Osteoblast (primary cell): ENCODE measurements at regions not wholly inside any gene's neighbourhood (a gene's known extent, or its start where the extent isn't known, plus 50 kb on each side); places are given as distances from the start of the nearest gene placed in this dataset.

Experiments used
- DNase-seq: peaks from one replicate; pipeline ENCODE4 v3.0.0; 2011; ENCODE audit warnings: low spot score, mixed read lengths; ENCODE audit not compliant: insufficient read length; ENCODE audit errors: missing footprints
- H2AFZ ChIP-seq: 2 replicates; pipeline ENCODE4 v1.6.0; 2011; ENCODE audit warnings: mild to moderate bottlenecking, low read length
- H3K27ac ChIP-seq: 2 replicates; pipeline ENCODE4 v1.5.1; 2011; ENCODE audit warnings: mild to moderate bottlenecking, low read depth, low read length, moderate library complexity
- H3K27me3 ChIP-seq: 2 replicates; pipeline ENCODE4 v1.6.0; 2012; ENCODE audit warnings: mild to moderate bottlenecking, control low read depth, inconsistent platforms, low read length, moderate library complexity; ENCODE audit not compliant: insufficient read depth
- H3K36me3 ChIP-seq: 2 replicates; pipeline ENCODE4 v1.5.1; 2011; ENCODE audit warnings: mild to moderate bottlenecking, low read length, control low read depth, moderate library complexity; ENCODE audit not compliant: insufficient read depth
- H3K4me1 ChIP-seq: 2 replicates; pipeline ENCODE4 v1.5.1; 2011; ENCODE audit warnings: mild to moderate bottlenecking, low read length, control low read depth, moderate library complexity; ENCODE audit not compliant: insufficient read depth
- H3K4me2 ChIP-seq: 2 replicates; pipeline ENCODE4 v1.6.0; 2011; ENCODE audit warnings: mild to moderate bottlenecking, low read length; ENCODE audit not compliant: insufficient read depth
- H3K4me3 ChIP-seq: fragments of 200-600 bp; sonication (generic); 3 replicates; pipeline ENCODE4 v1.5.1; 2012; ENCODE audit warnings: mild to moderate bottlenecking, low read length, inconsistent platforms; ENCODE audit not compliant: insufficient read depth
- H3K79me2 ChIP-seq: 2 replicates; pipeline ENCODE4 v1.6.0; 2012; ENCODE audit warnings: mild to moderate bottlenecking, low read length, control low read depth, inconsistent platforms; ENCODE audit not compliant: insufficient read depth
- H3K9me3 ChIP-seq: 2 replicates; pipeline ENCODE4 v1.5.1; 2011; ENCODE audit warnings: low read depth, low read length, control low read depth
- H4K20me1 ChIP-seq: 2 replicates; pipeline ENCODE4 v1.6.0; 2012; ENCODE audit warnings: mild to moderate bottlenecking, low read length, control low read depth; ENCODE audit not compliant: insufficient read depth
- TF ChIP-seq, protein P1 (sequence below): IDR thresholded peaks from 2 replicates; pipeline ENCODE4 v1.5.1; 2011; ENCODE audit warnings: mild to moderate bottlenecking, low read depth, low read length, moderate library complexity; ENCODE audit errors: extremely low read depth

DNA sequence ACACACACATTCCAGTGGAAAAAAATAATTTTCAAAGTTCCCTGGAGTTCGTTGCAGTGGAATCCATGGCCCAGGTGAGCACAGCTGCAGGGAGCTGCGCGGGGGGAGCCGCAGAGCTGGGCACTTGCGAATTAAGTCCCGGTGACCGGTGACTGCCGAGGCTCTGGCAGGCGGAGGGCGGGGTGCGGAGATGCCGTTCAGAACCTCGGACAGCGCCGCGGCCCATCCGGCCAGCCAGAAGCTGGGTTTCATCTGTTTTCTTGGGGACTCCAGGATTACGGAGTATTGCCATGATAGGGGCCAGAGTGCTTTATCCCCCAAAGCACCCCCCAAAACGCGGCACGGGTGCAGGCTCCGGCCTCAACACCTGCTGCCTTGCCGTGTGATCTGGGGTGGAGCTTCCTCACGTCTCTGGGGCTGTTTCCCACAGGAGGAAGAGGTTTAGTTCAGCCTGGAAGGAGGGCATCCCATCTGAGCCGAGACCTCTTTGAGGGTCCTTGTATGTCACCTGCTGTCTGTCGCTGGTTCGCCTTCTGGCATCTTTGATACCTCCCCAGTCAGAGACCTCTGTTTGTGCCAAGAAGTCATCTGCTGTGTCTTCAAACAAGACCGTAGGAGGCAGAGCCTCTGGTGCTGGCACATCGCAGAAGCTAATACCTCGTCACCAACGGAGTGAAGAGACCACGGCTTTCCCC is 99.4 kb downstream of the YTHDF1 start:
- Histone ChIP-seq H3K27me3 (peaks cover 8% of the 10 kb centered on the region), H3K4me1 (no peaks in the 10 kb centered on the region), H3K27ac (no peak overlapping the region), H3K79me2 (no peaks in the 10 kb centered on the region), H3K4me3 (no peak overlapping the region), H4K20me1 (no peaks in the 10 kb centered on the region), H3K4me2 (no peak overlapping the region), H2AFZ (no peak overlapping the region), H3K9me3 (no peaks in the 10 kb centered on the region), H3K36me3 (no peaks in the 10 kb centered on the region)
- TF ChIP-seq, protein P1, sequence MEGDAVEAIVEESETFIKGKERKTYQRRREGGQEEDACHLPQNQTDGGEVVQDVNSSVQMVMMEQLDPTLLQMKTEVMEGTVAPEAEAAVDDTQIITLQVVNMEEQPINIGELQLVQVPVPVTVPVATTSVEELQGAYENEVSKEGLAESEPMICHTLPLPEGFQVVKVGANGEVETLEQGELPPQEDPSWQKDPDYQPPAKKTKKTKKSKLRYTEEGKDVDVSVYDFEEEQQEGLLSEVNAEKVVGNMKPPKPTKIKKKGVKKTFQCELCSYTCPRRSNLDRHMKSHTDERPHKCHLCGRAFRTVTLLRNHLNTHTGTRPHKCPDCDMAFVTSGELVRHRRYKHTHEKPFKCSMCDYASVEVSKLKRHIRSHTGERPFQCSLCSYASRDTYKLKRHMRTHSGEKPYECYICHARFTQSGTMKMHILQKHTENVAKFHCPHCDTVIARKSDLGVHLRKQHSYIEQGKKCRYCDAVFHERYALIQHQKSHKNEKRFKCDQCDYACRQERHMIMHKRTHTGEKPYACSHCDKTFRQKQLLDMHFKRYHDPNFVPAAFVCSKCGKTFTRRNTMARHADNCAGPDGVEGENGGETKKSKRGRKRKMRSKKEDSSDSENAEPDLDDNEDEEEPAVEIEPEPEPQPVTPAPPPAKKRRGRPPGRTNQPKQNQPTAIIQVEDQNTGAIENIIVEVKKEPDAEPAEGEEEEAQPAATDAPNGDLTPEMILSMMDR: no peak
- peak; percentile 93 for DNase-seq

DNA sequence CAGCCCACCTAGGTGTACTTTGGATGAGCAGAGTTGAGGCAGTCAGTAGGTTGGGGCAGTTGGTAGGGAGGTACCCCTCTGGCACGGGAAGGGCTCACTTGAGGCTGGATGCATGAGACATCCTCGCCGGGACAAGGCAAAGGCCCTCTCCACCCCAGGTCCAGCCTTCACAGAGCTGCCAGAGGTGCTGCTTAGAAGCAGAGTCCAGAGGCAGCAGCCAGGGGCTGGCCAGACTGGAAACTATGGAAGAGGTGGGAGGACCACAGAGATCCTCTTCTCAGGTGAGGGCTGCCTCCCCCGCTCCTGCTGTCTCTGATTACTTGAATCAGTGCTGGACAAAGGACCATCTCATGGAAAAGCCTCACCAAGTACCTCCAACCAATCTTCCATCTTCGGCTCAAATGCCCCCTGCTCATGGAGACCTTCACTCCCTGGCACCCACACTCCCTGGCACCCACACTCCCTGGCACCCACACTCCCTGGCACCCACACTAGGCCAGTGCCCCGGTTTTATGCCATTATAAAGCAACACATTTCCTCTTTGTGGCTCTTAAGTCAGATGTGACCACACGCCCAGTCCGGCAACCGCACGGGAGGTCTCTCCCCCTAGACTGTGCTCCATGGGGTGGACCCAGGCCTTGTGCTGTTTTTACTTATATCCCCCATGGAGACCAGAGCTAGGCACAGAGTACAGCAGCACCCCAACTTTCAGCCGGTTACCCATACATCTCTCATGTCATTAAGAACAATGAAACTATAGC is 100.1 kb downstream of the YTHDF1 start:
- TF ChIP-seq, protein P1: no peak
- no peak overlapping the region for H3K4me3 ChIP-seq
- H3K9me3 ChIP-seq: no peaks in the 10 kb centered on the region
- H3K27me3 ChIP-seq: peaks cover 8% of the 10 kb centered on the region
- peak; percentile 66 for DNase-seq
- H3K27ac ChIP-seq: no peak overlapping the region
- H3K79me2 ChIP-seq: no peaks in the 10 kb centered on the region
- no peaks in the 10 kb centered on the region for H4K20me1 ChIP-seq
- H3K4me2 ChIP-seq: no peak overlapping the region
- no peak overlapping the region for H2AFZ ChIP-seq
- H3K4me1 ChIP-seq: no peaks in the 10 kb centered on the region
- H3K36me3 ChIP-seq: no peaks in the 10 kb centered on the region

DNA sequence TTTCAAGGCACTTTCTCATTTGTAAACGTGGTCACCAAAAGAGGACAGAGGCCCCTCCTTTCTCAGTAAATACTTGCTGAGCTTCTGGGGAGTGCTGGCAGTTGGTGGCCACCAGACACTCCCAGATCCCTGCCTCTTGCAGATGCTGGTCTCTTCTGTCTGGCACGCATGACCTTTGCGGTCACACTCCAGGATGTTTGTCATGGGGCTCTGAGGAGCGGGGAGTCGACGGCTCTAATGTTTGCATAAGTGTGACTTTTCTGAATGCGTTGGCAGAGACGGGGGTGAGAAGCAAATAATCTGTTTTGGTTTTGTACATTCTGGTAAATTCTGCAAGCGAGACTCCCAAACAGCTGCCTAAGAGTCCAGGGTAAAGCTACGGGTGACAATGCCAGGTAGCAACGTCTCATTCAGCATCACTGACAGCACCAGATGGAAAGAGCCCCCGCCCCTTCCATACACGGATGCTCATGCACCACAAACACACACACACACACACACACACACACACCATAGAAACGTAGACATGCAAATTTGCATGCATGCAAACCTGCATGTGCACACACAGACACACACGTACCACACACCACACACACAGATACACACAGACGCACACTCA is 101.1 kb downstream of the YTHDF1 start:
- H3K27me3 ChIP-seq: peaks cover 8% of the 10 kb centered on the region
- DNase-seq: peak; percentile 73
- H3K4me1 ChIP-seq: no peaks in the 10 kb centered on the region

More for the DNA sequence above, 101.1 kb downstream of the YTHDF1 start:
- H3K79me2 ChIP-seq: no peaks in the 10 kb centered on the region
- no peak overlapping the region for H2AFZ ChIP-seq
- no peaks in the 10 kb centered on the region for H3K36me3 ChIP-seq
- no peaks in the 10 kb centered on the region for H4K20me1 ChIP-seq
- H3K4me3 ChIP-seq: no peak overlapping the region
- H3K27ac ChIP-seq: no peak overlapping the region
- no peaks in the 10 kb centered on the region for H3K9me3 ChIP-seq
- no peak overlapping the region for H3K4me2 ChIP-seq
- TF ChIP-seq, protein P1: no peak
